Trophoblast cell (in vitro differentiated cells and primary cell): ENCODE measurements at regions not wholly inside any gene's neighbourhood (a gene's known extent, or its start where the extent isn't known, plus 50 kb on each side); places are given as distances from the start of the nearest gene placed in this dataset.
A peak's percentile ranks its signal among the peaks of the same experiment; 100 is the strongest.

ENCODE experiments used
- DNase-seq, 2 donors: peaks; one replicate each; pipeline ENCODE4 v3.0.0-alpha.2; 2016
- H2AFZ ChIP-seq: 2 replicates; pipeline ENCODE4 v1.6.1; 2013; ENCODE audit warnings: low read length, moderate library complexity, mild to moderate bottlenecking; ENCODE audit not compliant: insufficient read depth, poor library complexity
- H2AK5ac ChIP-seq: 2 replicates; pipeline ENCODE4 v1.6.1; 2013; ENCODE audit warnings: mild to moderate bottlenecking, low read length
- H2BK120ac ChIP-seq: 2 replicates; pipeline ENCODE4 v1.6.1; 2013; ENCODE audit warnings: low read length, mild to moderate bottlenecking, moderate library complexity; ENCODE audit not compliant: insufficient read depth, poor library complexity
- H2BK12ac ChIP-seq: 2 replicates; pipeline ENCODE4 v1.6.1; 2013; ENCODE audit warnings: mild to moderate bottlenecking, low read length, moderate library complexity
- H2BK5ac ChIP-seq: 2 replicates; pipeline ENCODE4 v1.6.1; 2013; ENCODE audit warnings: low read length, low read depth, moderate library complexity, mild to moderate bottlenecking; ENCODE audit not compliant: poor library complexity
- H3K14ac ChIP-seq: 2 replicates; pipeline ENCODE4 v1.6.1; 2013; ENCODE audit warnings: mild to moderate bottlenecking, low read length
- H3K18ac ChIP-seq: 2 replicates; pipeline ENCODE4 v1.6.1; 2013; ENCODE audit warnings: mild to moderate bottlenecking, low read length
- H3K23ac ChIP-seq: 2 replicates; pipeline ENCODE4 v1.6.1; 2013; ENCODE audit warnings: low read length
- H3K27ac ChIP-seq: 2 replicates; pipeline ENCODE4 v1.5.1; 2013; ENCODE audit warnings: low read depth, mild to moderate bottlenecking, inconsistent platforms, low read length, moderate library complexity
- H3K27me3 ChIP-seq: 2 replicates; pipeline ENCODE4 v1.6.1; 2013; ENCODE audit warnings: inconsistent platforms, mild to moderate bottlenecking, low read length, moderate library complexity; ENCODE audit not compliant: insufficient read depth
- H3K36me3 ChIP-seq, 2 experiments: 1 replicate in 1 of 2; 2 replicates in 1 of 2; pipeline ENCODE4 v1.6.1; 2013; ENCODE audit warnings: low read length in 2 of 2, mild to moderate bottlenecking in 2 of 2, moderate library complexity in 1 of 2; ENCODE audit not compliant: insufficient read depth in 2 of 2, control insufficient read depth in 1 of 2
- H3K4ac ChIP-seq: 2 replicates; pipeline ENCODE4 v1.6.1; 2013; ENCODE audit warnings: low read depth, mild to moderate bottlenecking, low read length, moderate library complexity
- H3K4me1 ChIP-seq, 2 experiments: 1 replicate in 1 of 2; 2 replicates in 1 of 2; pipeline ENCODE4 v1.6.1; 2013; ENCODE audit warnings: low read length in 2 of 2, mild to moderate bottlenecking in 2 of 2, moderate library complexity in 1 of 2; ENCODE audit not compliant: insufficient read depth in 2 of 2, control insufficient read depth in 1 of 2
- H3K4me2 ChIP-seq: 2 replicates; pipeline ENCODE4 v1.6.1; 2013; ENCODE audit warnings: inconsistent platforms, mild to moderate bottlenecking, low read length, moderate library complexity
- H3K4me3 ChIP-seq: 2 replicates; pipeline ENCODE4 v1.5.1; 2013; ENCODE audit warnings: mild to moderate bottlenecking, low read depth, low read length, inconsistent platforms
- H3K79me1 ChIP-seq: one replicate; pipeline ENCODE4 v1.6.1; 2013; ENCODE audit warnings: low read length
- H3K79me2 ChIP-seq: 2 replicates; pipeline ENCODE4 v1.6.1; 2013; ENCODE audit warnings: low read length, mild to moderate bottlenecking; ENCODE audit not compliant: control insufficient read depth, insufficient read depth, poor library complexity
- H3K9ac ChIP-seq: 2 replicates; pipeline ENCODE4 v1.6.1; 2013; ENCODE audit warnings: mild to moderate bottlenecking, low read length
- H3K9me3 ChIP-seq: 2 replicates; pipeline ENCODE4 v1.6.1; 2013; ENCODE audit warnings: low read depth, mild to moderate bottlenecking, control low read depth, inconsistent platforms, low read length; ENCODE audit not compliant: insufficient read depth
- H4K12ac ChIP-seq: 2 replicates; pipeline ENCODE4 v1.6.1; 2013; ENCODE audit warnings: low read depth, mild to moderate bottlenecking, low read length, moderate library complexity
- H4K8ac ChIP-seq: 2 replicates; pipeline ENCODE4 v1.6.1; 2013; ENCODE audit warnings: low read depth, mild to moderate bottlenecking, low read length, moderate library complexity
- H4K91ac ChIP-seq: one replicate; pipeline ENCODE4 v1.6.1; 2013; ENCODE audit warnings: low read depth, mild to moderate bottlenecking, low read length, moderate library complexity
- WGBS: extraction: QIAGEN DNeasy Blood & Tissue Kit; methylation state at CpG from one replicate; pipeline ENCODE4 v1.1.7; 2013; ENCODE audit warnings: missing lambda C conversion rate; ENCODE audit not compliant: insufficient read length, insufficient coverage; ENCODE audit errors: extremely low coverage; 5-methylcytosine and 5-hydroxymethylcytosine counted together

GRCh38 chr10:35827783-35828182 is 185.7 kb upstream of the FZD8 start:
- Histone ChIP-seq H3K14ac (no peak overlapping the region), H2BK12ac (no peak overlapping the region), H3K27me3 (no peaks in the 10 kb centered on the region), H3K4me1 (no peaks in the 10 kb centered on the region), H3K79me1 (no peaks in the 10 kb centered on the region), H3K36me3 (peaks cover 0 to 1% of the 10 kb centered on the region in 2 experiments), H3K27ac (no peak overlapping the region), H3K79me2 (no peaks in the 10 kb centered on the region), H3K9me3 (no peaks in the 10 kb centered on the region), H2AK5ac (no peak overlapping the region), H4K12ac (no peak overlapping the region), H3K23ac (no peak overlapping the region), H2AFZ (no peak overlapping the region), H2BK120ac (no peak overlapping the region), H3K4ac (no peak overlapping the region), H4K8ac (no peak overlapping the region), H2BK5ac (no peak overlapping the region), H4K91ac (no peak overlapping the region), H3K18ac (no peak overlapping the region), H3K9ac (no peak overlapping the region), H3K4me2 (no peak overlapping the region), H3K4me3 (no peak overlapping the region)
- no CpG with 5 or more reads among the region's 9 CpGs for WGBS
- DNase-seq = no peak

- H4K91ac ChIP-seq = no peak overlapping the region
- H4K8ac ChIP-seq = no peak overlapping the region
- H3K79me1 ChIP-seq = no peaks in the 10 kb centered on the region
- no peak overlapping the region for H3K27ac ChIP-seq
- H2BK5ac ChIP-seq = no peak overlapping the region
- no CpG with 5 or more reads among the region's 3 CpGs for WGBS
- H3K14ac ChIP-seq = no peak overlapping the region
- no peaks in the 10 kb centered on the region for H3K27me3 ChIP-seq
- H4K12ac ChIP-seq = no peak overlapping the region
- peaks cover 0 to 1% of the 10 kb centered on the region in 2 experiments for H3K36me3 ChIP-seq
- no peak overlapping the region for H3K9ac ChIP-seq
- no peaks in the 10 kb centered on the region for H3K79me2 ChIP-seq
- no peak overlapping the region for H2BK120ac ChIP-seq
- H3K9me3 ChIP-seq = no peaks in the 10 kb centered on the region
- H3K23ac ChIP-seq = no peak overlapping the region
- no peak overlapping the region for H2AK5ac ChIP-seq
- DNase-seq = no peak
- no peak overlapping the region for H3K4me3 ChIP-seq
- H3K18ac ChIP-seq = no peak overlapping the region
- no peak overlapping the region for H2AFZ ChIP-seq
- H3K4me2 ChIP-seq = no peak overlapping the region
- H2BK12ac ChIP-seq = no peak overlapping the region
- peaks cover 2 to 4% of the 10 kb centered on the region in 2 experiments for H3K4me1 ChIP-seq
- H3K4ac ChIP-seq = no peak overlapping the region
Measured at GRCh38 chr10:35824704-35825103, 182.6 kb upstream of the FZD8 start.

DNA sequence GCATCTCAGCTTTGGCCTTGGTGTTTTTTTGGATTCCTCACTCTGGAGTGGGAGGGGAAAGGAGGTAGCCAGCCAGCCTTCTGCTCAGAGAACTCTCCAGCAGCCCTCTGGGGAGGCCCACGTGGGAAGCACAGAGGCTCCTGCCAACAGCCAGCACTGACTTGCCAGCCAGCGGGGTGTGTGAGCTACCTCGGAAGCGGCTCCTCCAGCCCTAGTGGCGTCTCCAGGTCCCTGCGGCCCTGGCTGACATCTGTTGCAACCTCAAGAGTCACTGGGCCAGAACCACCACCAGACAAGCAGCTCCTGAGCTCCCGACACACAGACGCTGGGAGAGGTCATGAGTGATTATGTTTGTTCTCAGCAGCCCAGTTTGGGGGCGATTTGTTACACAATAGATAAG is 180.2 kb upstream of the FZD8 start:
- DNase-seq = no peak
- Histone ChIP-seq H3K4ac (no peak overlapping the region), H3K14ac (no peak overlapping the region), H3K27me3 (no peaks in the 10 kb centered on the region), H3K9ac (no peak overlapping the region), H2BK120ac (no peak overlapping the region), H4K8ac (no peak overlapping the region), H2AK5ac (no peak overlapping the region), H2BK12ac (no peak overlapping the region), H3K9me3 (no peaks in the 10 kb centered on the region), H3K36me3 (no peaks in the 10 kb centered on the region), H4K91ac (no peak overlapping the region), H3K23ac (no peak overlapping the region), H2BK5ac (no peak overlapping the region), H3K79me2 (no peaks in the 10 kb centered on the region), H3K18ac (no peak overlapping the region), H2AFZ (no peak overlapping the region), H4K12ac (no peak overlapping the region), H3K79me1 (no peaks in the 10 kb centered on the region), H3K27ac (no peak overlapping the region), H3K4me2 (no peak overlapping the region), H3K4me3 (no peak overlapping the region), H3K4me1 (peaks cover 2 to 4% of the 10 kb centered on the region in 2 experiments)
- WGBS = no CpG with 5 or more reads among the region's 9 CpGs

DNA sequence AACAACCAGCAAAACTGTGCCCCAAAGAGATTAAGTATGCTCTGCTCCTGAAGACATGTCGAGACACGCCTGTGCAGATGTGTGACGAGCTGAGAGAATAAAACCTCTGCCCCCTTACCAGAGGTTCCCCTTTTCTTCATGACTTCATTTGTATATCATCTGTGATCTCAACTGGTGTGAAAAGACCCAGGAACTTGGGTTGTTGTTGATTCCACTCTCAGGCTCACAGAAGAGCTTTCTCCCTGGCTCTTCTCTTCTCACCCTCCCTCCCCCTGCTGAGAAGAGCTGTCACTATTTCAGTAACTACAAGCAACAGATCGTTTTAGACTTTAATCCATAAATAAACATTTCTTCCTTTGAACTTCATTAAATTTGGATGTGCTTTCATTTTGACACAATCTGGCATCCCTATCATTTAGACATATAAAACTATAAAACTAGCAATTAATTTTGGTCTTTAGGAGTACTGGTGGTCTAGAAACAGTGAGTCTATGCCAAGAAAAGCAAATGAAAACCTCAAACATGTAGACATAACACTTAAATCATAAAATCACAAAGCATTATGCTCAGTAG is 179.3 kb upstream of the FZD8 start:
- WGBS = no CpG with 5 or more reads among the region's 4 CpGs
- Histone ChIP-seq H3K27ac (no peak overlapping the region), H3K23ac (no peak overlapping the region), H2AK5ac (no peak overlapping the region), H3K18ac (no peak overlapping the region), H2BK5ac (peak overlapping the region; percentile 38), H3K4me2 (no peak overlapping the region), H2BK12ac (no peak overlapping the region), H4K12ac (no peak overlapping the region), H3K9me3 (no peaks in the 10 kb centered on the region), H3K4ac (no peak overlapping the region), H3K4me1 (peaks cover 2 to 4% of the 10 kb centered on the region in 2 experiments), H3K4me3 (no peak overlapping the region), H3K79me2 (no peaks in the 10 kb centered on the region), H3K9ac (no peak overlapping the region), H4K8ac (no peak overlapping the region), H4K91ac (no peak overlapping the region), H3K14ac (no peak overlapping the region), H2AFZ (no peak overlapping the region), H3K36me3 (no peaks in the 10 kb centered on the region), H3K27me3 (no peaks in the 10 kb centered on the region), H2BK120ac (peak overlapping the region; percentile 5), H3K79me1 (no peaks in the 10 kb centered on the region)
- DNase-seq = no peak
